Chondrocyte (in vitro differentiated cells): ENCODE measurements at regions not wholly inside any gene's neighbourhood (a gene's known extent, or its start where the extent isn't known, plus 50 kb on each side); places are given as distances from the start of the nearest gene placed in this dataset.
A peak's percentile ranks its signal among the peaks of the same experiment; 100 is the strongest.

Experiments
- DNase-seq: peaks from one replicate; pipeline ENCODE4 v3.0.0; 2021; ENCODE audit warnings: mixed read lengths, low spot score
- H3K27ac Mint-ChIP-seq: one replicate; pipeline ENCODE4 v1.8.0; 2021; ENCODE audit warnings: mild to moderate bottlenecking, moderate library complexity, mixed read lengths; ENCODE audit not compliant: unreplicated experiment
- H3K27me3 Mint-ChIP-seq: 2 replicates; pipeline ENCODE4 v1.8.0; 2021; ENCODE audit warnings: low read depth, mixed read lengths
- H3K36me3 Mint-ChIP-seq: 2 replicates; pipeline ENCODE4 v1.8.0; 2021; ENCODE audit warnings: low read depth, mixed read lengths
- H3K4me1 Mint-ChIP-seq: 2 replicates; pipeline ENCODE4 v1.8.0; 2021; ENCODE audit warnings: low read depth, mild to moderate bottlenecking, mixed read lengths
- H3K4me3 Mint-ChIP-seq: one replicate; pipeline ENCODE4 v1.8.0; 2021; ENCODE audit warnings: mild to moderate bottlenecking, moderate library complexity, mixed read lengths; ENCODE audit not compliant: unreplicated experiment
- H3K9me3 Mint-ChIP-seq: 2 replicates; pipeline ENCODE4 v1.8.0; 2021; ENCODE audit warnings: low read depth, mixed read lengths
- CTCF ChIP-seq: fragments of 200-600 bp; sonication (generic); IDR thresholded peaks from 2 replicates; pipeline ENCODE4 v1.5.0; 2021; ENCODE audit warnings: antibody characterized with exemption, mild to moderate bottlenecking, moderate library complexity

- no peak for DNase-seq
- Mint-ChIP-seq H3K27me3 (peaks cover 9% of the 10 kb centered on the region), H3K36me3 (peaks cover 2% of the 10 kb centered on the region), H3K9me3 (peaks cover 5% of the 10 kb centered on the region), H3K27ac (no peak overlapping the region), H3K4me3 (no peak overlapping the region), H3K4me1 (peaks cover 6% of the 10 kb centered on the region)
- no peak for TF ChIP-seq CTCF
These were observed 128.8 kb upstream of the RET start for GRCh38 chr10:42948040-42948439.

DNA sequence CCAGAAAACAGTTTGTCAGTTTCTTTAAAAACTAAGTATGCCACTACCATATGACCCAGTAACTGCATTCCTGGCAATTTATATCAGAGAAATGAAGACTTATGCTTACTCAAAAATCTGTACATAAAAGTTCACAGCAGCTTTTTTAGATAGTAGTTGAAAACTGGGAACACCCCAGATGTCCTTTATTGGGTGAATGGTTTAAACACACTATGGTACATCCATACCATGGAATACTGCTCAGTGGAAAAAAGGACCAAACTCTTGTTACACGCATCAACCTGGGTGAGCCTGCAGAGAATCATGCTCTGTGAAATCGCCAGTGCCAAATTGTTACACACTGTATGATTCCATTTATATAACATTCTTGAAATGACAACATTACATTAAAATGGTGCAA lies 127.6 kb upstream of the RET start:
- Mint-ChIP-seq H3K4me1 (peaks cover 6% of the 10 kb centered on the region), H3K9me3 (peaks cover 5% of the 10 kb centered on the region), H3K27ac (no peak overlapping the region), H3K36me3 (peaks cover 2% of the 10 kb centered on the region), H3K27me3 (peaks cover 9% of the 10 kb centered on the region), H3K4me3 (no peak overlapping the region)
- no peak for TF ChIP-seq CTCF
- no peak for DNase-seq

DNA sequence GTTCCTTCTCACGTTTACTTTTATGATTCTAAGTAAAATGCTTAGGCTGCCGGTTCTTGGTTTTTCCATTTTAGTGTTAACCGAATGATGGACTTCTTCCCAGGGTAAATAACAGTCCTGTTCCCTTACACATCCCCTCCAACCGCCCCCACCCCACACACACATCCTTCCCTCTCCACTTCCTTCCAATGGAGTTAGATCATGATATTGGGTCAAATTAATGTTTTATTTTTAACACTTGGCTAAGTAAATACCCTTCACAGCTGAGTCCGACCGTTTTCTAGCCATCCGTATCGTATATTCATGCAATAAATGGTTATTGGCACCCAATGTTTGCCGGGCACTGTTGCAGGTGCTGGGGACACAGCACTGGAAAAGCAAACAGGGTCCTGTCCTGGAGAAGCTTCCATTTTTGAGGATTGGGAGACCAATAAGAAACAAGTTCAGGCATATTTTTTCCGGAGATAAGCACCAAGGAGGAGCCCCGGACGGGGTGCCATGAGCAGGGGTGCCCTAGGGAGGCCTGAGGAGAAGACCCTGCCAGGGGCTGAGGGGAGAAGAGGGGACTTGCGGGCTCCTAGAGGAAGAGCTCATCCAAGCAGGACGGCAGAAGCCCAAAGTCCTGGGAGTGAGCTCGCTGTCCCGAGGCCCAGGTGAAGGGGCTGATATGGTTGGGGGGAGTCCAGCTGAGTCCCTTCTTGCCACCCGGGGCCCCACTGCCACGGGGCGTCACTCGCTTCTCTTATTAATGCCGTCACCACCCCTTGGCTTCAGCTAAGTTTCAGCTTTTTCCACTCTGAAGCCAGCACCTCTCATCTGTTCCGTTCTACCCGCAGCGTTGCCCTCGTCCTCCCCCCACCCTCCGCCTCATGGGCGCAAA lies 126.0 kb upstream of the RET start:
- peak; percentile 85 for DNase-seq
- Mint-ChIP-seq H3K4me3 (no peak overlapping the region), H3K36me3 (peaks cover 2% of the 10 kb centered on the region), H3K9me3 (peaks cover 5% of the 10 kb centered on the region), H3K27ac (no peak overlapping the region), H3K4me1 (peaks cover 6% of the 10 kb centered on the region), H3K27me3 (peaks cover 9% of the 10 kb centered on the region)
- no peak for TF ChIP-seq CTCF

- TF ChIP-seq CTCF, result no peak
- Mint-ChIP-seq H3K27ac (no peak overlapping the region), H3K27me3 (peaks cover 8% of the 10 kb centered on the region), H3K36me3 (peaks cover 2% of the 10 kb centered on the region), H3K9me3 (peaks cover 7% of the 10 kb centered on the region), H3K4me1 (peaks cover 6% of the 10 kb centered on the region), H3K4me3 (no peak overlapping the region)
- peak; percentile 89 for DNase-seq
These were observed 125.2 kb upstream of the RET start for GRCh38 chr10:42951486-42952251.

DNA sequence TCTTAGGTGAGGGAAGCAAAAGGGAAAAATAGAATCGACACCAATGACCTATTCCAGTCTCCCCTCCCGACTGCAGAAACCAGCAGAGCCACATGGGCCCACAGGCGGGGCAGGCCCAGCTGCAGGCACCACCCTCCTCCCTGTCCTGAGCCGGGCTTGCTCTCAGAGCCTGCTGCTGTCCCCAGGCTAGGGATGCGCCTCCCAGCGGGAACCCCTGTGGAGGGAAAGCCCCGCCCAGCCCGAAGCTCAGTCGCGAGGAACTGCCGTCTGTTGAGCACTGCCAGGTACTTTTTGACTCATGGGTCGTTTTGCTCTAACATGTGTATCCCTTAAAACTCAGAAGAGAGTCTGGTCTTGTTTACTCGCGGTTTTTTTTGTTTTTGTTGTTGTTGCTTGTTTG lies 124.5 kb upstream of the RET start:
- H3K27ac Mint-ChIP-seq, result no peak overlapping the region
- TF ChIP-seq CTCF, result no peak
- peaks cover 5% of the 10 kb centered on the region for H3K27me3 Mint-ChIP-seq
- H3K4me3 Mint-ChIP-seq, result no peak overlapping the region
- peaks cover 11% of the 10 kb centered on the region for H3K9me3 Mint-ChIP-seq
- peaks cover 6% of the 10 kb centered on the region for H3K4me1 Mint-ChIP-seq
- DNase-seq, result peak; percentile 86
- peaks cover under 1% of the 10 kb centered on the region for H3K36me3 Mint-ChIP-seq
